Left hindlimb (tissue), 1 donor: ENCODE measurements at regions not wholly inside any gene's neighbourhood (a gene's known extent, or its start where the extent isn't known, plus 50 kb on each side); places are given as distances from the start of the nearest gene placed in this dataset.

Experiments used
- DNase-seq: peaks from one replicate; pipeline ENCODE4 v3.0.0-alpha.2; 2018

- no peak for DNase-seq
Measured at GRCh38 chr18:73719611-73720010, 428.0 kb downstream of the FBXO15 start.

DNA sequence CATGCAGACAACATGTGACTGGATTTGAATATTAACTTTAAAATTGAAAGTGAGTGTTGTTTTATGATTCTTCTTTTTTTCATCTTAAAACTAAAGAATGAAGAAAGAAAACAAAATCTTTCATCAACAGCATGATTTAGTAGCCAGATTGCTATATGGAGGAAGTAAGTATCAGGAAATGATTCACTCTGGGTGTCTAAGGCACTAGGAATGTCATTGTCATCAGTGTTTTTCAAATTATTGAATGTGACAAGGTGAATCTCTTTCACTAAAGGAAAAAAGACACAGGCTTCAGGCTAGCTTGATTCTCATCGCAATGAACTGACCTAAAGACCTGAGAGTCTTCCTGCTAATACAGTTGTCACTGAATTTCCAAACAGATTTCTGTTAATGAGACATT, 430.1 kb downstream of the FBXO15 start:
- DNase-seq, result no peak

DNA sequence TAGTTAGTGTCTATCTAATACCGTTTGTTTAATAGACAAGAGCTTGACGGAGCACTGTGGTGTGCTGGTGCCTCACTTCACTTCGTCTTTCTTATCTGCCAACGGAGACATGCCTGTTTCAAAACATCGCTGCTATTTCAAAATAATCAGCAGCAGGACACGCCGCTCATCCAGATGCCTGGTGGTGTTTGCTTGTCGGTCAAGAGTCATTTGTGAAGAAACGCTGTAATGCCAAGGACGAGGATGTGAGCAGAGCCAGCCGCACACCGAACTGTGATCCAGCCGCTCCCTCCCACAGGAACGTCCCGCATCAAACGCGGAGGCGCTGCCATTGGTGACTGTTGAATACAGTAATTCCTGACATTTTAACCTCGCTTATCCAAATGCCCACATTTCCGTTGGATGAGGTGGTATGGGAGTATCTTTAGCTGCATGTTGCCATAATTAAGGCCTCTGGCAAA, 432.4 kb downstream of the FBXO15 start:
- DNase-seq, result no peak

- DNase-seq, result no peak
Measured at GRCh38 chr18:73714466-73714865, 433.2 kb downstream of the FBXO15 start.

DNA sequence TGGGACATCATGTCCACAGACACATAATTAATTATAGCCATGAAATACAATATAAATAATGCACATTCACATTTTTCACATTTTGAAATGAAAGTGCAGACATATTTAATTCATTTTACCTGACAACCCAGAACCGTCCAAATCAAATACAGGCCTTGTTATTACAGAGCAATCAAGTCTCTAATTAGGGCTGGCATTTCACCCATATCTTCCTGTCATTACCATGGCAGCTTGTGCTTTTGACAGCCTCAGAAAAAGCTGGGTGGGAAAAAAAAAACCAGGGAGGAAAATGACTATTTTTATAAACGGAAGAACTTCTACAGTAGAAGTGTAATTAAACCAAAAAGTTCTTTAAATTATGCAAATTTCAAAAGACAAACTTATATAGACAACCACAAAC, 436.4 kb downstream of the FBXO15 start:
- DNase-seq, result no peak

GRCh38 chr18:73708591-73708990, 439.0 kb downstream of the FBXO15 start:
- DNase-seq, result no peak

DNA sequence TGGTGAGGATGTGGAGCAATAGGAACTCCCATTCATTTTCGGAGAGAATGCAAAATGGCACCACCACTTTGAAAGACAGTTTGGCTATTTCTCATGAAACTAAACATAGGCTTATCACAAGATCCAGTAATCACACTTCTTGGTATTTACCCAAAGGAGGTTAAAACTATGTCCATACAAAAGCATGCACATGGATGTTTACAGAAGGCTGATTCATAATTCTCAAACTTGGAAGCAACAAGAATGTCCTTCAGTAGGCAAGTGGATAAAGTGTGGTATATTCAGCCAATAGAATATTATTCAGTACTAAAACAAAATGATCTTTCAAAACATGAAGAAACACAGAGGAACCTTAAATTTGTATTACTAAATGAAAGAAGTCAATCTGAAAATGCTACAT, 440.6 kb downstream of the FBXO15 start:
- DNase-seq, result no peak

- no peak for DNase-seq
Measured at GRCh38 chr18:73697353-73697752, 450.3 kb downstream of the FBXO15 start.

GRCh38 chr18:73696698-73697097, 450.9 kb downstream of the FBXO15 start:
- no peak for DNase-seq

GRCh38 chr18:73696171-73696570, 451.5 kb downstream of the FBXO15 start:
- no peak for DNase-seq

DNA sequence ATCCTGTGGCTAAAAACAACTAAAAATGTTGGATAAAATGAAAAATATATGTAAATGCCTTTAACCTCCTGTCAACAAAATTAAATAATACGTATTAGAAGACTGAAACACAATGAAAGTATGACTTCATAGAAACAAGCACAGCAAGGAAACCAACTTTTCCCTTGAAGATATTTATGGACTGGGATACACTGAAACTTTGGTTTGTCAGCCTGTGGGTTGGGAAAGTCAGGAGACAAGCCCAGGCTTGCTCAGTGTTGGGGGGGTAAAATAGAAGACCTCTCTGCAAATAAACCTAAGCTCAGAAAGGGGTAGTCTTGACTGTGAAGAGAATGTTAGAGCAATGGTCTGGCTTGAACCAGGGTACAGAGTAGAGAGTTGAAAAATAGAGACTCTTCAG, 454.5 kb downstream of the FBXO15 start:
- no peak for DNase-seq

- no peak for DNase-seq
Measured at GRCh38 chr18:73691624-73692023, 456.0 kb downstream of the FBXO15 start.

DNA sequence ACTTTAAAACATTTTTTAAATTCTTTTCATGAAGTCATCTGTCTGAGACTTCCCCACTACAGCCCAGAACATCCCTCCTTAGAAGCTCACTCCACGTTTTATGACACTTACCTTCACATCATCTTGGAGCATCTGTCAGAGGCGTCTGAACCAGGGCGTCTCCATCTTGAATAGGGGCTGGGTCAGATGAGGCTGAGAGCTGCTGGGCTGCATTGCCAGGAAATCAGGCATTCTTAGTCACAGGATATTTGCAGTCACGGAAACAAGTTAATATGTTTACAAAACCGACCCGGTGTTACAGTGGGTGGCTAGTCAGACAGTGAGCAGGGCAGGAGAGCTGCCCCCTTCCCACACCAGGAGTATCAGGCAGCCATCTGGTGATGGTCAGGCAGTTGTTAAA, 456.5 kb downstream of the FBXO15 start:
- DNase-seq, result no peak

GRCh38 chr18:73690222-73690621, 457.4 kb downstream of the FBXO15 start:
- no peak for DNase-seq

DNA sequence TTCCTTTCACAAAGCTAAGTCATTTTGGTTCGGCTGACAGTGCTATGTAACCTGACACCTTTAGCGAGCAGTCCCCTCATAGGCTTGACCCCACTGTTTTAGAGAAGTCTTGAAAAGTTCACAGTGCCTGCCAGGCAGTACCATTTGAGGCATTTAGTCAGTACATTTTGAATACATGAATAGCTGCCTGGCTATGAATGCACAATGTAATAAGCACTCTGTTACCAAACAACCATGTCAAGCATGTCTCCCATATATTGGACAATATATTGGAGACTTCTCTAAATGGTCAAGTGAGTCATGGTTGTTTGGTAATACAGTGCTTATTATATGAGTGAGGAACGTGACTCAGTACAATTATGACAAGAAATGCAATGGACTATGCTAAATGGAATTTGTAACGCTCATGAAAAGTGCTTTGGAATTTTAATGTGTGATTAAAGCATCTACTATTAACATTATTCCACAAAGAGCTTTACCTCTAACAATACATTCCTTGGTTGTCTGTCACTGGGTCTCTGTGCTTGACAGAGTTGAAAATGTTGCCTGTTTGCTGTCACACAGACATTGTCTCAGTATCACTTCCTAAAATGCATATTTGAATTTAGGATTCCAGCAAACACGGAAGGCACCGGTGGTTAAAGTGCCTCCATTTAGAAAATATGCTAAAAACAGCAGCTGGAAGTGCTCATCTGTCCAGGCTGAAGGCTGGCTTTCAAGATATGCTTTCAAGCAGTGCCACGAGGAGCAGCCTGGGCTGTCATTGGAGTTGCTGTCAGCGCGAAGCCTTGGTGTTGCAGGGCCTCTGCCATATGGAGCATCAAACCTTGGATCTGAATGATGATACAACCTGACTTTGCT, 458.6 kb downstream of the FBXO15 start:
- DNase-seq, result no peak

DNA sequence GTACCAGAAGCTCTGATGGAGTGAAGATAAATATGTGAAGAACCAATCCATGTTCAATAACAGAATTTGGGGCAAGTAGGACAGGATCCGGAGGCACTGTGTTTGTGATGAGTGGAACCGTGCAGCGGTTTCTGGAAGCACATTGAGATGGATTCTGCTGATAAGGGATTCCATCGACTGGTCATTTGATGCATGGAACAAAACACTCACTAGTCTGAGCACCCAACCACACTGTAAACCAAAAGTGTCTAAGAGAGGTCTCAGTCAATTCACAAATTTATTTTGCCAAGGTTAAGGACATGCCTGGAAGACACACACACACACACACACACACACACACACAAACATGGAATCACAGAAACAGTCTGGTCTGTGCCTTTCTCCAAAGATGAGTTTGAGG, 459.5 kb downstream of the FBXO15 start:
- no peak for DNase-seq

DNA sequence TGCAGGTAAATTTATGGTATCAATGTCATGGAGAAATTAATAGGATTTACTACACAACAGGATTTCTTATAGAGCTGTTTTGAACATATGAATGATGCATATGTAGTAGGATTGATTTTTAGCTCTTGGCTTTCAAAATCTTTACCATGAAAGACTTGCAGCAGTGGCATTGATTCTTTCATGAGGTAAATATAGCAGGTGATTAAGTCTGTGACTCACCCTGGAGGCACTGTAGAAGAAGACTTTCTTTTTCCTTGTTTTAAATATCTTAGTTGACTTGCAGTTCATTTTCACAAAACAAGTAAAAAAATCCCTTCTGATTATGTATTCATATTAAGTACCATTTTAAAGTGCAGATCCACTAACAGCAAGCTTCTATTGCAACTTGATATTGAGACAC, 463.0 kb downstream of the FBXO15 start:
- no peak for DNase-seq

DNA sequence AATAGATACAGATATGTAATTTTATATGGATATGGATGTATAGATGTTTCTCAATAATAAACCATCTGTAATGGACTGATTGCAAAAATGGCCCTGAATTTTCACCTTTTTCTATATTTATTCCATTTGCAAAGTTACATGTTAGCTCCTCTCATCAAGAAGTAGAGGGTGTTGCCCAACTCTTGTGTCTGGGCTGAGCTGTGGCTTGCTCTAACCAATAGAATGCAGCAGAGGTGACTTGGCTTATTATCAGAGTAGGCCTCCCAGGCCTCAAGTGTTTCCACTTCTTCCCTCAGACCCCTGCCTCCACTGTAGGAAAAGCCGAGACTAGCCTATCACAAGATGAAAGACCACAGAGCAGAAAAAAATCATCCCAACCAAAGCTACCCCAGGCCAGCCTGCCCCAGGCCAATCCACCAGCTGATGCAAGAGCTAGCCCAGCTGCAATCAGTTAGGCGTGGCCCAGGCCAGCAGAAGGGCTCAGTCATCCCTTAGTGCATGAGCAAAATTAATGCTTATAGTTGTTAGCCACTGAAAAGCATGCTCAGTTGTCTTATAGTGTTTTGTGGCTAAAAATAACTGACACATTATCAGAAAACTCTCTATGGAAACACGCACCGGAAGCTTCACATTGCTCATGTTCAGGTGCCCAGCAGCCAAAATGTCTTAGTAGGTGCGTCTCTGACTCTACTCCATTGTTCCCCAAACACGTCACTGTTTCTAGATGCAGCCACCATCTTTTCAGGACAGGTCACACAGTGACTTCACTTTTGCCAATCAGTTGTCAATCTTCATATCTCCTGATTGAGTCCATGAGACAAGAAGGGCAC, 464.0 kb downstream of the FBXO15 start:
- no peak for DNase-seq

- no peak for DNase-seq
Measured at GRCh38 chr18:73681912-73682311, 465.7 kb downstream of the FBXO15 start.

DNA sequence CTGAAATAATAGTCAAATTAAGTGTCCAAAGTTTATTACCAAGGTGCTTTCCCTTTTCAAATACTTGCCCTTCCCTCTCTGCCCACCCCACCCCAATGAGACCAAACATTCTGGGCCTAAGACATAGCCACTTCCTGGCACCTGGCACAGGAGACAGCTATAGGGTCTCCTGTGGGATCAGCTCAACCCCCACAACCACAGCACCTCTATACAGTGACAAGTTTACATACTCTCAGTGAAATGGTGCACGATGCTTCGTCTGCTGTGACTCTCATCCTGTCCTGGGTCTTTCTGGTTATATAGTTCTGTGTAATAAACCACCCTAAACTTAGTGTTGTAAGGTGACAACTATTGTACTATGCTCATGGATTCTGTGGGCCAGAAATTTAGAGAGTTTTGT, 466.2 kb downstream of the FBXO15 start:
- no peak for DNase-seq

DNA sequence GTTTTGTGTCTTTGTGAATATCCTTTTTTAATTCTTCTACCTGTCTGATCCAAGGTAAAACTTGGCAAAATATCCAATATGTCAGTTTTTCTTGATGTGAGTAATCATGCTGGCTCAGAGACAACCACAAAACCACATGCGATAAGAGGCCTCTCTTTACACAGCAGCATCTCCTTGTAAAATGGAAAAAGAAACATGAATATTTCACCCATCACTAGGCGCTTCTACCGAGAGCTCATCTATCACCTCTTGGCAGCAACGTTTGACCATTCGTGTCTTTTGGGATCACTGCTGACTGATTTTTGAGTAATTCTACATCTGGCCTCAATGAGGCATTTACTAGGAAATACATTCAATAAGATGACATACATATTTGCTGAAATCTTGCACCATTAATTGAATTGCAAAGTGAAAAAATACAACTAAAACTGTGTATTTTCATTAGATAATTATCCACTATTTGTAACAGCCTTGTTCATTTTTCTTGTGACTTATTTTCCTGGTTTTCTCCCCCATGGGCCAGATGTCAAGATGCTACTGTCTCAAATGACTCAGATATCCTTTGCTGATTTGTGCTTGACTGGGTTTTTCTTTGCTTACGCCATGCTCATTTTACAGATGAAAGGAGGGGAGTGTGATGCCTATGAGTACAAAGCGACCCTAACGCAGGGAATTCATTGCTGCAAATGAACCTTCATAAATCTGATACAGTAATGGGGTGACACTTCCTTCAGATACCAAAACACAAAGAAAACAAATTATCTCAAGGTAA, 467.5 kb downstream of the FBXO15 start:
- no peak for DNase-seq

DNA sequence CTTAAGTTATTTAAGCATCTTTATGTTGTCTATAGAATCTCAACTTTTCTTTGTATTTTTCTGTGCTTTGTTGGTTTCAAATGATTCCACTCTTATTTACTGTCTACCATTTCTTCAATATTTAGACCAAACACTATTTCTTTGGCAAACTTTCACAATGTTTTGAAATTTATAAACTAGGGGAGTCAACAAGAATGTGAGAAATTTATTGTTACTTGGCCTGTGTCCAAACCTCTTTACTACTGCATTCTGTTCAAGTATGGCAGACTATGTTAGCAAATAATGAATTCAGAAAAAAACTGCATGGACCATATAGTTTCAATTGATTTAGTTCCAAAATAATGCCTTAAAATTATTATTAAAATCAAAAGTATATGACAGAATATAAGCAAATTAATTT, 470.2 kb downstream of the FBXO15 start:
- no peak for DNase-seq

GRCh38 chr18:73674125-73674865, 473.3 kb downstream of the FBXO15 start:
- DNase-seq, result no peak
